Stimulated activated CD4-positive, alpha-beta T cell treated with anti-CD3 and anti-CD28 coated beads, Interleukin-15, amount 100 ng/mL, for 24 hours (primary cell): ENCODE measurements at regions not wholly inside any gene's neighbourhood (a gene's known extent, or its start where the extent isn't known, plus 50 kb on each side); places are given as distances from the start of the nearest gene placed in this dataset.

Experiments used
- DNase-seq: peaks from one replicate; pipeline ENCODE4 v3.0.0-alpha.2; 2020

DNA sequence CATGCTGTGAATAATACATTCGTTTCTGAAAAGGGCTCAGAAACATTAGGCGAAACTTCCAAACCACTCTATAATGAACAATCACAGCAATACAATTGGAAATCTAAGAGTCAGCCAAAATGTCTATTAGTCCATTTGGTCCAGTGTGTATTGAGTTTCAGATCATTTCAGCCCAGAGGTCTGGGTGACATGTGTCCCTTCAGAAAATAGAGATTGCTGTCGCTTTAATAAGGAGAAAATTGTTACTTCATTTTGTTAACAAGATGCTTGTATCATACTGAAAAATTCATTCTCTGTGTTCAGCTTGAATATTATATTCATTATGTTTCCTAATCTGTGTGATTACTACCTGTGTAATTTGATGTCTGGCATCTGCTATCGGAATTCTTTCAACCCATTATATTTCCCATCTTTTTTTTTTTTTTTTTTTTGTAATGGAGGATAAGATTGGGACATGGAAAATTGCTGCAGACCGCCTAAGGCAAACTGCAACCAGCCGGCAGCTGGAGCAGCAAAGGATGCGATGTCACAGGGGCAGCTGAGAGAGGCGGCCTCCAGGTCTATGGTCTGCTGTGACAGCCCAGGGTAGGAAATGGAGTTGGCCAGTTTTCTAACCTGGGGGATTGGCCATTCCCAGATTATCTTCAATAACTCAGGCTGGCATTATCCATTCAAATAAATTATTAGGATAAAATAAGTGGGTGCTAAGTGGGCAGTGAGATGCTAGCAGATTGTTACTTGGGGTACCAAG lies 170.9 kb upstream of the NPVF start:
- no peak for DNase-seq

DNA sequence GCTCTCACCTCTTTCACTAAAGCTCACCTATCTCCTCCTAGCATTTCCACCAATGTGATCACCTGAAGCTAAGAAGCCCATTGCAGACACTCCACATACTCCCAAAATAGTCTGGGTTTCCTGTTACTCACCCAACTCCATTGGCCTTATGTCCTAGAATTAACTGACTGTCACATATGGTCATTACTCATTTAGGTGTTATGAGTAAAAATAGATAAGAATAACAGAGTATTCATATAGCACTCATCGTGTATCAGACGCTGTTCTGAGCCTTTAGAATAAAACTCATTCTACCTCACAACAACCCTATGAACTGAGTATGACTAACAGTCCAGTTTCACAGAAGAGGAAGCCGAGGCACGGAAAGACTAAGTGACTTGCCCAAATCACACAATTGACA lies 174.2 kb upstream of the NPVF start:
- DNase-seq: no peak

DNA sequence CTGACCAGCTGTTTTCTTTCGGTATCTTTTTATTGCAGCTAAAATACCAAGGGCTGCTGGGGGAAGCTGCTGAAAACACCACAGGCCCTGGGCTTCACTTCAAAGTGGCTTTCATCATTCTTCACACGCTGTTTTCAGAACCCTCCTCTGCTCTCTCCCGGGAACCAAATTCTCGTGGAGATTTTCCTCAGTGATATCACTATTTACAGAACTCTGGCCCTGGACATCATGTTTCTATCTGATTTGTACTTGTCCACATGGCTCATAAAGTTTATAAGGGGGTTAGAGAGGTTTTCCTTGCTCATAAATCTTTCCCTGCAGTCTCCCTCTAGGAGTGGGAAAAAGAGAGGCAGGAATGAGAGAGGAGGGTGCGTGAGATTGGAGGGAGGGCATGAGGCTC lies 177.4 kb upstream of the NPVF start:
- DNase-seq: no peak

DNA sequence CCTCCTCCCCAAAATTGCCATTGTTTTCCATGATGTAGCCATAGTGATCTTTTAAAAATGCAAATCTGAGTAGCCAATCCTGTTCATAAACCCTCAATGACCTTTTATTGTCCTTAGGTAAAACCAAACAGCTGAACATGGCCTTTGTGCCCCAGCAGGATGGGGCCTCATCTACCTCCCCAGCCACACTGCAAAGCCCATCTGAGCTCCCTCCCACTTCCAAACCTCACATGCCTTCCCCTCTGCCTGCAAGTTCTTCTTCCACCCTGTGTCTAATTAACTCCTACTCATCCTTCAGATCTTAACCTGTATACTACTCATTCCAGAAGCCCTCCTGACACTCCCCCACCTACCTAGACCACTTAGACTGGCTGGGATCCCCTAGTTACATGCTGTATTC lies 178.8 kb upstream of the NPVF start:
- no peak for DNase-seq

DNA sequence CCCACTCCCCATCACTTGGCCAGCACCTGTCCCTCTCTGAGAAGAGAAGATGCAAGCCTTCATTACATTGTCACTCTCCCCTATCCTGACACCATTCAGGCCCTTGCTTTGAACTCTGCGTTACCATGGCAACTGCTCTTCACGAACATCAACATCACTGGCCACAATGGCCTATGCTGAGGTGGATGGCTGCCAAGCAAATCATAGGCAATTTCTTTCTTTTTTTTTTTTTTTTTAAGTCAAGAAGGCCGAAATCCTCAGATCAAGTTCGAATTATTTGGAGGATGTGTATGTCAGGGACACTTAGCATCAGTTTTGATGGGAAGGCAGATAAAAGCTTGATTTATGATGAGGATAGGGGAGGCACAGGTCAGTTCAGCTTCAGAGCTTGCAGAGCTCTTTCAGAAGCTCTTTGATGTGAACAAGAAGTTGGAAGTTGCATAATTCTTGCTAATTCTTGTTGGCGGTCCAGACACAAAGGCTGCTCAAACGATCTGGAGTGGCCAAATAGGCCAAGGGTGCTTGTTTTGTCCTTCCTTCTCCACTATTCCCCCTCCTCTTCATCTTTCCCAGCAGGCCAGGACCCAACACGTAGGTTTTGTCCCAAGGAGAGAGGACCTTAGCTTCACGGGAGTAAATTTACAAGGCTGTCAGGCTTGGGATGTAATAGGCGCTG lies 179.9 kb upstream of the NPVF start:
- no peak for DNase-seq

DNA sequence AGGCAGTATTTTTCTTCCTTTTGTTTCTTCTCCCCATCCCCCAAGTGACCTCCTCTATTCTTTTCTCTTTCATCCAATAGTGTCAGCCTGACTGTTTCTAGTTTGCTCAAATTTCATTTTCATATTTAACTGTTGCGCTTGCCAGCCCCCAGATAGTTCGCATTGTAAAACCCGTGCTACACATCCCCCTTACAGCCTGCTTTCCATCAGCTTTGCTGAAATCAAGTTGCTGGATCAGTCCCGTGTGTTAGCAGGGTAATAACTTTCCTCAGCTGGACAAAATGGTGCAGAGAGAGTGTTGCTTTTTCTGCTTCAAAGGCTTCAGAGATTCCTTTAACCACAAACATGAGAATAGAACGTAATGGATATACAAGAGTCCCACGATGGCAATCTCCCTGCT lies 180.6 kb upstream of the NPVF start:
- DNase-seq: no peak

DNA sequence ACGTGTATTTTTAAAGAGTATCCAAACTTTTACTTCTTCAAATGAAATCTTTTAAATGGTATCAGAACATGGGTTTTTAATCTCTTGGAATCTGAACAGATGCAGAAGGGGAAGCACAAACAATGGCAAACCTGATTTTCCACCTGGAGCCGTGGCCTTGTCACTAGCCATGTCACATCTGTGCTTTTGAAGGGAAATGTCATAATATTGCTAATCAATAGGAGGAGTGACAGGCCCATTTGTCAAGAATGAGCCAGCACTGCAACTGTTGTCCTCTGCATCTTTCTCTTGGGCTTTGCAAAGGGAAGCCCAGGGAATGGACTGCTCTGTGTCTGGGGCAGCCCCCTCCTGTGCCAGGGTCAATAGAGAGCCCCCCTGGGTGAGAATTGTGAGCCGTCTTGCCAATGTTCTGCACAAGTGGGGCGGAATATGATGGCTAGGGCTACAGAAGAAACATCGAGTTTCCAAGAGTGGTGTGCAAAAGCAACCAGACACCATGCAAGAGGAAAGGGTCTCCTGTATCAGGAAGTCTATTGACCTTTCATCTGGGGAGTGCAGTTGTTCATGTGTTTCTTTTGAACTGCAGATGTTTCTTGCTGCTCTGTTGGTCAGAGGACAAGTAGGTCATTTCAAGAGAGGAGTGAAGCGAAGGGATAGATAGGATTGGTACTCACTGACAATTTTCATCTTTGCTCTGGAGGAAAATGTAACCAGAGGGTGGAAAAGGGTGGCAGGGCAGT lies 181.8 kb upstream of the NPVF start:
- no peak for DNase-seq

DNA sequence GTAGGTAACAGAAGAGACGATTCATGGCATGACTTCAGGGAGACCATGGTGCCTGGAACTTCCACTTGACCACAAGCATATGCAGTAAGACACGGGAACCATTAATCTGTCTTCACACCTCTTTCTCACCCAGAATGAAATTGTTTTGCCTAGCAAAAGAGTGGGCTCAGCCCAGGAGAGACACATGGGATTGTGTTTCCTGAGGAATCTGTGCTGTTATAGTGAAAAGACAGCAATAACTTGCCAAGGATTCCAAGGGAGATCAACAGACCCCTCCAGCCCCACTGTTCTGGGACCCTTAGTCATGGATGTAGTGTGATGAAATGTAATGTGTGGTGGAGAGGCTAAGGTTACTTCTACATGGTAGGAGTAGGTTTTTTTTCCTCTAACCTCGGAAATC lies 192.5 kb upstream of the NPVF start:
- DNase-seq: no peak

DNA sequence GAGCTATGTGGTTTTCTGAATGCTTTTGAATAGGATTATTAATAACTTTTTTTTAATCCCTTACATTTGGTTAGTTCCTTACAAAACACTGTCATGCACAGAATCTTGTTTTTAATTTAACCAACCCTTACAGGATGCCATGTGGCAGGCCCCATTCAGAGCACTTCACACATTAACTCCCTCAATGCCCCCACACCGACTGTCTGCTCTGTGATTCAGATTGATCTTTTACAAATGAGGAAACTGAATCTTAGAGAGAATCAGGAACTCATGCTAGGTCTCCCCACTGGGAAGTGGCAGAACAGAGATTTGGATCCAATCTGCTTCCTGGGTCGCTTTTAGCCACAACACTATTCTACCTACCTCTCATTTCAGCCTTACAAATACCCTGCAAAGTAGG lies 195.8 kb upstream of the NPVF start:
- no peak for DNase-seq

DNA sequence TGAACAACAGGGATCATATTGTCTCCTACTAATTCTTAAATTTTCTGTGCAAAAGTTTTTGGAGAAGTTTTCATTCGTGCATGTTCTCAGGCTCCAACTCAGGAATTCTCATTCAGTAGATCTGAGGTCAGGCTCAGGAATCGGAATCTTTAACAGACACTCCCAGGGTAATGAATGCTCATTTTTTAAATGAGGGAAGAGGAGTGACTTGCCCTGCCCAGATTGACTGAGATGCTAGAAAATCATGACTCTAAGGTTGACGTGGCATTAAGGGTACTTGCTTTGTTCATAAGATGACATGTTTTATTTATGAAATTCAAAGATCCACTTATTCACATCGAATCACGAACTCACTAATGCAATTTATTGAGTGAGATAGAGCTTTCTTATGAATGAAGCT lies 196.6 kb upstream of the NPVF start:
- DNase-seq: no peak

DNA sequence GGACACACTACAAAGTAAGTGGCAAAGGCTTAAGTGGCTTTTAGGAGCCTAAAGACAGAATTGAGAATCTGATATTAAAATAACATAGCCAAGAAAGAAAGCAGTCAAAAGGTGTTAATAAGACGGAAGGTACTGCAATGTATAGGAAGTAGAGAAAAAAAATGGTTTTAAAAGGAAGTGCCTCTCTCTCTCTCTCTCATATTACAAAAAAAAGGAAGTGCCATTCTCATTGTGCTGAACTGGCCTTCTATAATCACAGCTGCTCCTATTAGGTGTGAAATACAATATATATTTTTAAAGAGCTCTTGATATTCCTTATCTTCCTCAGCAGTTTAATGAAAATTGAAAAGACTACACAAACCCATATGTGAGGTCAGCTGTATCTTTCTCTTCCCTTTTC lies 199.4 kb upstream of the NPVF start:
- DNase-seq: no peak

DNA sequence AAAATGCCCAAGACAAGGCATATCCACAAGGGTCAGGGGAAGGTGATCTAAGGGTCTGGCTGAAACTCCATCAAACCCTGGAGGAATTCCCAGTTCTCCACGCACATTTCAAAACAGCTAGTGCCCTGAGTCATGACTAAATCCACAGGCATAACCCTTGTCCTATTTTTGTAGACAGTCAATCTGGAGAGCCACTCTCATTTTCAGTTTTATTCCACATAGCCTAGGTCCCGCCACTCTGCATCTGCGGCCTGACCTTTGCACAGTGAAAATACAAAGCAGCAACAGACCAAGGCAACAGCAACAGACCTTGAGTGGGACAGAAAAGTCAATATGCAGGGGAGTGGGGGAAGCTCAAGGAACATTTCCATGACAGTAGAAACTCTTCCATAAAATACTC lies 201.4 kb upstream of the NPVF start:
- DNase-seq: no peak

DNA sequence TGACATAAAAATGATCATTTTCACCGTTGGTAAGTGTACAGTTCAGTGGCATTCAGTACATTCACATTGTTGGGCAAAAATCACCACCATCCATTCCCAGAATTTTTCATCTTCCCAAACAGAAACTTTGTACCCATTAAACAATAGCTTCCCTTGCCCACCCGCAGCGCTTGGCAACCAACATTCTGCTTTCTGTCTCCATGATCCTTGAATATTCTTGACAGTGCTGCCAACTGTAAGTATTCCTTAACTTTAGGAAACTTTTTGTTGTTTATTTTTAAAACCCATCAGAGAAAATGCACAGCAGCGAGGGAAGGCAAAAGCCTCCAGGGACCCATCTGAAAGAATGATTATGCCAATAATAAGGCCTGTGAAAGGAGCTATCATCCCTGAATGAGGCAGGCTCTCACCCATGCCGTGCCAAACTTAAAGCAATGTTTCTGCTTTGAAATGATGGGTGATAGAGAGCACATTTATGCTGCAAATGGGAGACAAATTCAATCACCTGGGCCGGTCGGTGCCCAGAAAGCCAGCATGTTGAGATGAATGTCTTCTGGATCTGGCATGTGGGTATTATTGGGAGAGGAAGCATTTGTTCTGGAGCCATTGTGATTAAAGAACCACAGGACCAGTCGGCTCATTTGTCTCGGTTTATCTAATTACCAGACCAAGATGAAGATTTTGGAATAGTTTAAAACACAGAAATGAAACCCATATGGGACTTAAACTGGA lies 202.1 kb upstream of the NPVF start:
- no peak for DNase-seq

DNA sequence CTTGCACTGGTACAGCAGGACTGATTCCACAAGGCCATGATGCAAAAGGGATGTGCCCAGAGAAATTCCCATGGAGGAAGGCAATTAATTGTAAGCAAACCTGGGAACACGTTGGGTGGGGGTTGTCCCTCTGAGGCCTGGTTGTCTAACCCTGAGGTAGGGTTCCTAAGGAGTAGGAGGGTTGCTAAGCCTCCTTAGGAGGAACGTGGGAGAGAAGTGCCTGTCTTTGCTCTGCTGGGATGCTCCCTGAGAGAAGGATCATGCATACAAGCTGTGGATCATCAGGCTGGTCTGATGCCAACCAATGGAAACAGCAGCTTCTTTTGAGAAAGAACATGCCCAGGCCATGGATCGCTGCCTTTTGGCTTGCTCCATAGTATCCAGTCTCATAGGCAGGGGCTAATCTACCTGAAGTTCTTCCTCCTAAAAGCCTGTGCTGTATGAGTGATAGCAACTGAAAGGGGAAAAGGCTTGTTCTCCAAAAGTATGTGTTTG lies 203.7 kb upstream of the NPVF start:
- DNase-seq: no peak

DNA sequence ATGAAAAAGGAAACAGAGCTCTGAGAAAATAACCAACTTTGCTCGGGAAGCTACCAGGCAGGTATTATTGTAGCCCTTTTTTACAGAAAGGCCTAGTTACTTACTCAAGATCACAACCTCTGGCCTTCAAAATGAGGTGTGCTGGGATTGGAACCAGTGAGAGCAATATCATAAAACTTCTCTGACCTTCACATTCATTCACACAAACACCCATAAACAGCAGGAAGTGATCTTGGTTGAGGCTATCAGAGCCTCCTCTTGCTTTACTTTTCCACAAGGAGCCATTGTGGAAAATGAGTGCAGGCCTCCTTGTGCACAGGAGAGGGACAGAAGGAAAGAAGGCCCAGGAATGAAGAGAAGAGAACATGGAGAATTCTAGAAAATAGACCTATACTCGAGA lies 204.5 kb upstream of the NPVF start:
- no peak for DNase-seq

DNA sequence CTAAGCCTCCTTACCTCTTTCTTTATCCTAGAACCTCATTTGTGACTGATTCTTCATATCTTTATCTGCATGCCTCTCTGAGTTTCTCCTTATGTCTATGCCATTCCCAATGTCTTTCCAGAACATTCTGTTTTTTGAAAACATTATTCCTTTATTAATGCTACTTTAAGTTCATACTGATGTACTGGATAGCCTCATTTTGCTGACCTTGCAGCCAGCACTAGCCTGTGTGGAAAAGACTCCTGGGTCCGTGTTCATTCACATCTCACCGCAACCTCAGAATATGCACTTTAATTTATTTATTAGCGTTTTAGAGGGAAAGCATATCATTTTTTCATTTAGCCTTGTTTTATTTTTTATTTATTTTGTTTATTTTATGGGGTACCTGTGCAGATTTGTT lies 208.1 kb upstream of the NPVF start:
- DNase-seq: no peak

DNA sequence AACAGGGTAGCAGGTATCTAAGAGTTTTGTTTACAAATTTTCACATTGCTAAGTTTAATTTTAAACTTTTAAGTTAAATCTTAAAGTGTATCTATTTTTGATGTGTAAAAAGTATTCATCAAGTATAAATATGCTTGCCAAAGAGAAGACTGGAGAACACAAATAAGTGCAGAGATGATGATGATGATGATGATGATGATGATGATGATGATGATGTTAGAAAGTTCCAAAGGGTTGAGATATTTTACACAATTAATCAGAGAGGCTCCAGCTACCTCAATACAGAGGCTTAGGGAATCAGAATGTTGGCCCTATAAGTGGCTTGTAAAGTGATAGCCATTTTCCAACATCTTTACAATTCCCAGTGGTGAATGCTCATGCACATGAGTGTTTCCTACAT lies 209.0 kb upstream of the NPVF start:
- no peak for DNase-seq

DNA sequence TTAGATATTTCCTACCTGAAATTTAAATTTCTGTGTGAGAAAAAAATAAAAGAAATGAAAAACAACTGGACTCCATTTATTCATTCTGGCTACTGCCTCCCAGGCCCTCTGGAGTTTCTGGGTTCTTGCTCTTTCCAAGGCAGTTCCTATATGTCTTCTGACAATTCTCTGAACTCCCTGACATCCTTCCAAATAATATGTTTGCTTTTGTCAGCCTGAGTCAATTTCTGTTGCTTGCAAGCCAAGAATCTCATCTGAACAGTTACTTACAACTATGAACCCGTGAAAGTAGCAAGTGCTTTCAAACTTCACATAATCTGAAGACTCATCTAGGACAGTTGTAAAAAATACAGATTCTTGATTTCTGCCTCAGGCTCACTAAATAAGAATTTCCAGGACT lies 216.7 kb upstream of the NPVF start:
- no peak for DNase-seq

DNA sequence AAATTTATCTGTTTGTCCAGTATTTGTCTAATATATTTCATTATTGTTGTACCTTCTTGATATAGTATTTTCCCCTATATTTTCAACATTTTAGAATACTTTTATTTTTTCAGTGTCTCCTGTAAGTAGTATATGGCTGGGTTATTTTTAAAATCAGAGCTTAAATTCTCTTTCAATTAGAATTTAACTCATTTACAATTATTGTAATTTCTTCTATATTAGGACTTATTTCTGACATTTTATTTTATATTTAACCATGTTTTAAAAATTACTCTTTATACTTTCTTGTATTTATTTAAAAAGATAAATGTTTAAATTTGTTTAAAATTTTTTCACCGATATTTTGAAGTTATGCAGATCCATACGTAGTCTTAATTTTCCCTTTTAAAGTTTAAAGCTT lies 220.0 kb upstream of the NPVF start:
- no peak for DNase-seq

DNA sequence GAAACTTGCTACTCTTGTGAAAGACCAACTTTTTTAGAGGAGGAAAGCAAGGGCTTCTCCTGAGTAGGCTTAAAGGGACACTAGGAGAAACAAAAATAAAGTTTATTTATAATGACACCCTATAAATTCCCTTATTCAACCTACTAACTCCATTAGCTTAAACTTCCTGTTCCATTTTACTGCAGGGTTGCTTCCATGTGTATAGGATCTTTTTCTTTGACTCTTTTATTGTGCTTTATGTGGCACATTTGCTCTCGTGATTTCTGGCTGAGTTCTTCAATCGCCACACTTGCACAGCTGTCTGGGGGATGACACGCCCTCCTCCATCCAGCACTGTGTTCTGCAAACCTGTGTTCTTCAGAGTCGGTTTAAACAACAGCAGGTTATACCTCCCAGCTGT lies 225.7 kb upstream of the NPVF start:
- no peak for DNase-seq

DNA sequence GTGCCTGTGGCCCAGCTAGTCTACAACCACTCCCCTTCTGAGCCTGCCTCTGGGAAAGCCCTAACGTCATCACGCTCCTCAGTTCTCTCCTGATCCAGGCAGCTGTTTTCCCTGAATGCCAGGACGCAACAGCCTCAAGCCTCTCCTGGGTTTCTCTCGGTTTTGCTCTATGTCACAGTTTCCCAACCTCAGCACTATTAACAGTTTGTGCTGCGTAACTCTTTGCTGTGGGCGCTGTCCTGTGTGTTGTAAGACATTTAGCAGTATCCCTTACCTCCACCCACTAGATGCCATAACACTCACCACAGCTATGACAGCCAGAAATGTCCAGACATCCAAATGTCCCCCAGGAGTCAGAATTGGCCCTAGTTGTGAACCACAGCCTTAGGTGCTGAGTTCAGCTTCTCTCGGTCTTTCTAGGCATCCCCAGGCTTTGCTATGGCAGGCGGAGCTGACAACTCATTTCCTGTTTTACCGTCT lies 226.3 kb upstream of the NPVF start:
- no peak for DNase-seq

DNA sequence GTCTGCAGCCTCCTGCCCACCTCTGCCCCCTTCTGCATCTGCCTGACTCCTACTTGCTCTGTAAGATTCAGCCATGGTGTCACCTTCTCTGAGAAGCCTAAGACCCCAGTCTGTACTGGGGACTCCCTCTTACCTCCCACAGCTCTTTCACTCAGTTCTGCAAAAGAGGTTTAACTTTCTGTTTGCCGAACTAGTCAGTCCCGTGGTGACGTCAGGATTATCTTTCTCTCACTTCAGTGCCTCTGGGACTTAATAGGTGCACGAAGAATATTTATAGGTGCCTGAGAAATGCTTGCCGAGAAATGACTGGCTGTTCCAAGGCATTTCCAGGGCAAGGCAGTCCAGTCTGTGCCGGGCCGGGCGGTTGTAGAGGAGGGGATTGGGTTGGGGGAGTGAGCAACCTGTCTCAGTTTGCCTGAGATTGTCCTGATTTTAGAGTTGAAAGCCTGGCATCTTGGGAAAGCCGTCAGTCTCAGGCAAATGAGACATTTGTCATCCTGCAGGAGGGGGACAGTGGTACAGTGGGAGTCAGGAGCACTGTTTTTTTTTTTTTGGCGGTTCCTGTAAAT lies 227.5 kb upstream of the NPVF start:
- DNase-seq: no peak
